Endothelial cell of umbilical vein (primary cell): ENCODE measurements at regions not wholly inside any gene's neighbourhood (a gene's known extent, or its start where the extent isn't known, plus 50 kb on each side); places are given as distances from the start of the nearest gene placed in this dataset.

Experiments used
- BruUV-seq: library from RNA; stranded (reverse); fragments of 400-500 nt; replicated peaks from 2 replicates; lab custom pipeline; 2021; lab: Mats Ljungman, UMichigan
- CTCF ChIA-PET: fragments of 300-600, 350-600 bp; sonication (Branson Sonifier 250); formaldehyde crosslinking; loops from one replicate; lab custom pipeline; 2021; ENCODE audit warnings: antibody characterized with exemption, inconsistent platforms; lab: Charles Lee
- POLR2A ChIA-PET: fragments of 300-600, 350-600 bp; sonication (Branson Sonifier 250); formaldehyde crosslinking; loops from one replicate; lab custom pipeline; 2021; ENCODE audit warnings: antibody characterized with exemption, inconsistent platforms; lab: Charles Lee
- DNase-seq: peaks from one replicate; pipeline ENCODE4 v3.0.0-alpha.2; 2011; ENCODE audit warnings: low read depth, low spot score
- FAIRE-seq: peaks from 2 replicates; lab custom pipeline; 2011; peaks lifted over from hg19 to GRCh38; lab: Jason Lieb, UNC
- H2AFZ ChIP-seq: 2 replicates; pipeline ENCODE4 v1.6.0; 2012; ENCODE audit warnings: low read depth, low read length, control low read depth, inconsistent platforms
- H3K27ac ChIP-seq: 2 replicates; pipeline ENCODE4 v1.5.1; 2011; ENCODE audit warnings: low read depth, mild to moderate bottlenecking, control low read depth, low read length, moderate library complexity; ENCODE audit not compliant: insufficient read depth
- H3K27me3 ChIP-seq, 2 experiments: 2 replicates each; pipeline versions ENCODE4 v1.6.0 to v1.6.1; 2011; ENCODE audit warnings: low read length in 2 of 2, mixed read lengths in 1 of 2; ENCODE audit not compliant: control insufficient read depth in 2 of 2, insufficient read depth in 2 of 2
- H3K36me3 ChIP-seq, 2 experiments: 2 replicates in 1 of 2; 3 replicates in 1 of 2; pipeline ENCODE4 v1.5.1; 2011; ENCODE audit warnings: low read length in 2 of 2, mild to moderate bottlenecking in 1 of 2, moderate library complexity in 1 of 2; ENCODE audit not compliant: control insufficient read depth in 2 of 2, insufficient read depth in 2 of 2; ENCODE audit errors: extremely low read depth in 1 of 2
- H3K4me1 ChIP-seq: 3 replicates; pipeline ENCODE4 v1.5.1; 2011; ENCODE audit warnings: mild to moderate bottlenecking, low read length; ENCODE audit not compliant: control insufficient read depth, insufficient read depth; ENCODE audit errors: extremely low read depth
- H3K4me2 ChIP-seq: 2 replicates; pipeline ENCODE4 v1.6.1; 2011; ENCODE audit warnings: low read length, control low read depth, mixed read lengths; ENCODE audit not compliant: insufficient read depth
- H3K4me3 ChIP-seq, 3 experiments: fragments of 200-600 bp in 1 of 3; sonication (generic), shearing (Covaris generic) in 1 of 3; replicated peaks in 1 of 3; 2 replicates each; pipeline ENCODE4 v1.5.1; 2011 to 2016; ENCODE audit warnings: control low read depth in 3 of 3, low read length in 3 of 3, mild to moderate bottlenecking in 2 of 3, inconsistent platforms in 1 of 3, low read depth in 1 of 3, moderate library complexity in 1 of 3; ENCODE audit not compliant: insufficient read depth in 1 of 3
- H3K79me2 ChIP-seq: 2 replicates; pipeline ENCODE4 v1.6.0; 2012; ENCODE audit warnings: low read length, inconsistent platforms; ENCODE audit not compliant: control insufficient read depth, insufficient read depth
- H3K9ac ChIP-seq: replicated peaks from 2 replicates; pipeline ENCODE3; 2011; ENCODE audit warnings: low read length, control low read depth; ENCODE audit not compliant: insufficient read depth; ENCODE audit errors: extremely low read depth
- H3K9me1 ChIP-seq: replicated peaks from 3 replicates; pipeline ENCODE4 v1.6.0; 2011; ENCODE audit warnings: mild to moderate bottlenecking, low read length; ENCODE audit not compliant: control insufficient read depth, insufficient read depth; ENCODE audit errors: extremely low read depth
- H3K9me3 ChIP-seq: replicated peaks from 2 replicates; pipeline ENCODE4 v1.5.1; 2012; ENCODE audit warnings: low read length, inconsistent platforms; ENCODE audit not compliant: control insufficient read depth, insufficient read depth
- H4K20me1 ChIP-seq: replicated peaks from 2 replicates; pipeline ENCODE3; 2011; ENCODE audit warnings: mild to moderate bottlenecking, low read length; ENCODE audit not compliant: control insufficient read depth, insufficient read depth; ENCODE audit errors: extremely low read depth
- CTCF ChIP-seq, 2 donors: IDR thresholded peaks; 1 replicate in 1 of 2; 2 replicates in 1 of 2; pipeline ENCODE4 v1.5.1; 2011; ENCODE audit warnings: low read length in 2 of 2, mild to moderate bottlenecking in 2 of 2, moderate library complexity in 2 of 2, control low read depth in 1 of 2, inconsistent platforms in 1 of 2, low read depth in 1 of 2; ENCODE audit not compliant: insufficient read depth in 1 of 2; ENCODE audit errors: extremely low read depth in 1 of 2
- EZH2 ChIP-seq: IDR thresholded peaks from 2 replicates; pipeline ENCODE4 v1.6.1; 2012; ENCODE audit warnings: borderline replicate concordance, low read depth, mild to moderate bottlenecking, moderate library complexity, low read length, inconsistent platforms; ENCODE audit not compliant: severe bottlenecking
- FOS ChIP-seq: IDR thresholded peaks from 2 replicates; pipeline ENCODE4 v1.6.1; 2011; ENCODE audit warnings: mild to moderate bottlenecking, low read length, moderate library complexity, borderline replicate concordance; ENCODE audit not compliant: insufficient read depth
- GATA2 ChIP-seq: IDR thresholded peaks from 2 replicates; pipeline ENCODE4 v1.7.0; 2011; ENCODE audit warnings: low read depth, mild to moderate bottlenecking, moderate library complexity, mixed read lengths, low read length; ENCODE audit not compliant: insufficient read length, insufficient read depth
- JUN ChIP-seq: IDR thresholded peaks from 2 replicates; pipeline ENCODE4 v1.6.1; 2011; ENCODE audit warnings: borderline replicate concordance, low read depth; ENCODE audit not compliant: insufficient read length, insufficient read depth
- MAX ChIP-seq: IDR thresholded peaks from 2 replicates; pipeline ENCODE4 v1.6.1; 2011; ENCODE audit not compliant: insufficient read depth, insufficient read length
- MYC ChIP-seq: IDR thresholded peaks from one replicate; pipeline ENCODE4 v1.6.1; 2011; ENCODE audit warnings: mild to moderate bottlenecking, low read depth, low read length
- POLR2A ChIP-seq: IDR thresholded peaks from 2 replicates; pipeline ENCODE4 v1.6.1; 2012; ENCODE audit warnings: low read depth, mild to moderate bottlenecking, control low read depth, low read length
- POLR2AphosphoS5 ChIP-seq: IDR thresholded peaks from 2 replicates; pipeline ENCODE4 v1.6.1; 2012; ENCODE audit warnings: low read depth, mild to moderate bottlenecking, control low read depth, low read length, moderate library complexity; ENCODE audit not compliant: insufficient read depth
- dilution Hi-C: fragments of 300-500 bp; cut with MboI; formaldehyde crosslinking; loops from one replicate; pipeline ENCODE4 v1.15.0; 2019; ENCODE audit warnings: low sequenced_read_pairs; ENCODE audit not compliant: extremely low pct_ligation_motif_present
- intact Hi-C: fragments of 100-400 bp; cut with micrococcal nuclease; formaldehyde crosslinking; loops from one replicate; pipeline ENCODE4 v1.10.0; 2022

GRCh38 chr9:100724886-100725285 lies 147.0 kb downstream of the CAVIN4 start:
- FAIRE-seq = no peak
- intact Hi-C loops = no loop called here
- ChIA-PET CTCF (interaction anchor here (0.8 kb wide), 1 partner anchor 510 kb away, joined by 3 read pairs; no protein-coding TSS in a partner anchor), POLR2A (no interaction called here)
- no TSS peak for BruUV-seq
- Histone ChIP-seq H3K4me3 (no peak overlapping the region), H3K9me3 (no peaks in the 10 kb centered on the region), H4K20me1 (no peaks in the 10 kb centered on the region), H3K4me2 (no peak overlapping the region), H3K9ac (no peak overlapping the region), H3K79me2 (no peaks in the 10 kb centered on the region), H3K36me3 (no peaks in the 10 kb centered on the region), H3K9me1 (no peaks in the 10 kb centered on the region), H3K27ac (no peak overlapping the region), H3K27me3 (no peaks in the 10 kb centered on the region), H2AFZ (no peak overlapping the region), H3K4me1 (no peaks in the 10 kb centered on the region)
- TF ChIP-seq GATA2 (no peak), FOS (no peak), CTCF (IDR thresholded peaks at IDR 0.05; ENCODE audit: extremely low read depth in 1 of 2, insufficient read depth in 1 of 2, low read depth in 1 of 2, low read length in 2 of 2) (no peak), POLR2AphosphoS5 (no peak), EZH2 (no peak), MYC (no peak), MAX (no peak), POLR2A (no peak), JUN (no peak)
- no peak for DNase-seq
- dilution Hi-C loops = no loop called here
